Neural cell (in vitro differentiated cells): ENCODE measurements at regions not wholly inside any gene's neighbourhood (a gene's known extent, or its start where the extent isn't known, plus 50 kb on each side); places are given as distances from the start of the nearest gene placed in this dataset.

Source experiments
- H2AFZ ChIP-seq: fragments of 200-600, 300-800 bp; sonication (generic), shearing (Covaris generic); 2 replicates; pipeline ENCODE4 v1.6.0; 2014; ENCODE audit warnings: low read depth, mild to moderate bottlenecking, antibody characterized with exemption, low read length, moderate library complexity
- H3F3A ChIP-seq: fragments of 200-600 bp; shearing (Covaris generic); 2 replicates; pipeline ENCODE4 v1.6.1; 2016; ENCODE audit warnings: mild to moderate bottlenecking, moderate library complexity, mixed read lengths, antibody characterized with exemption, low read length; ENCODE audit not compliant: insufficient read depth, poor library complexity, severe bottlenecking
- H3K27ac ChIP-seq: fragments of 200-600, 300-800 bp; sonication (generic), shearing (Covaris generic); 2 replicates; pipeline ENCODE4 v1.5.1; 2014; ENCODE audit warnings: mild to moderate bottlenecking, low read length, moderate library complexity
- H3K27me3 ChIP-seq: fragments of 300-800, 200-600 bp; sonication (generic), shearing (Covaris generic); 2 replicates; pipeline ENCODE4 v1.6.0; 2014; ENCODE audit warnings: mild to moderate bottlenecking, low read depth, low read length, moderate library complexity; ENCODE audit not compliant: insufficient read depth
- H3K36me3 ChIP-seq: fragments of 300-800, 200-600 bp; sonication (generic), shearing (Covaris generic); 2 replicates; pipeline ENCODE4 v1.5.1; 2014; ENCODE audit warnings: mild to moderate bottlenecking, antibody characterized with exemption, low read length, moderate library complexity; ENCODE audit not compliant: insufficient read depth
- H3K4me2 ChIP-seq: fragments of 300-800, 200-600 bp; sonication (generic), shearing (Covaris generic); 2 replicates; pipeline ENCODE4 v1.6.0; 2014; ENCODE audit warnings: mild to moderate bottlenecking, low read length
- H3K4me3 ChIP-seq: fragments of 300-800, 200-600 bp; sonication (generic), shearing (Covaris generic); 2 replicates; pipeline ENCODE4 v1.5.1; 2014; ENCODE audit warnings: mild to moderate bottlenecking, low read length, moderate library complexity
- H3K79me2 ChIP-seq: fragments of 200-600 bp; shearing (Covaris generic); replicated peaks from 2 replicates; pipeline ENCODE4 v1.6.0; 2014; ENCODE audit warnings: mild to moderate bottlenecking, low read length, moderate library complexity; ENCODE audit not compliant: insufficient read depth
- H3K9ac ChIP-seq: fragments of 300-800, 200-600 bp; sonication (generic), shearing (Covaris generic); 2 replicates; pipeline ENCODE4 v1.6.1; 2016; ENCODE audit warnings: mild to moderate bottlenecking, low read length, mixed read lengths
- H3K9me2 ChIP-seq: fragments of 200-600 bp; shearing (Covaris generic); 2 replicates; pipeline ENCODE4 v1.6.1; 2016; ENCODE audit warnings: mild to moderate bottlenecking, low read length, mixed read lengths; ENCODE audit not compliant: insufficient read depth
- H3K9me3 ChIP-seq: fragments of 200-600, 300-800 bp; sonication (generic), shearing (Covaris generic); 2 replicates; pipeline ENCODE4 v1.6.1; 2016; ENCODE audit warnings: mild to moderate bottlenecking, mixed run types, low read length, moderate library complexity, mixed read lengths
- H4K20me1 ChIP-seq: fragments of 200-600 bp; shearing (Covaris generic); 2 replicates; pipeline ENCODE4 v1.6.1; 2016; ENCODE audit warnings: mild to moderate bottlenecking, mixed run types; ENCODE audit not compliant: insufficient read depth
- EP300 ChIP-seq: fragments of 450-650 bp; conservative IDR thresholded peaks from 2 replicates; pipeline ENCODE4 v1.6.1; 2014; ENCODE audit warnings: antibody characterized with exemption, mild to moderate bottlenecking, moderate library complexity; ENCODE audit not compliant: poor library complexity, severe bottlenecking
- EZH2 ChIP-seq: fragments of 200-600, 300-800 bp; shearing (Covaris generic), sonication (generic); IDR thresholded peaks from 2 replicates; pipeline ENCODE4 v1.6.1; 2014; ENCODE audit warnings: antibody characterized with exemption, low read length, borderline replicate concordance, mild to moderate bottlenecking; ENCODE audit not compliant: insufficient read depth, poor library complexity, severe bottlenecking
- MXI1 ChIP-seq: fragments of 450-650 bp; conservative IDR thresholded peaks from 2 replicates; pipeline ENCODE4 v1.6.1; 2014; ENCODE audit warnings: antibody characterized with exemption, mild to moderate bottlenecking; ENCODE audit not compliant: poor library complexity, severe bottlenecking
- POLR2AphosphoS5 ChIP-seq: IDR thresholded peaks from 2 replicates; pipeline ENCODE4 v1.6.1; 2012
- RAD21 ChIP-seq: fragments of 450-650 bp; conservative IDR thresholded peaks from 2 replicates; pipeline ENCODE4 v1.6.1; 2014; ENCODE audit warnings: antibody characterized with exemption, mild to moderate bottlenecking, moderate library complexity
- REST ChIP-seq: IDR thresholded peaks from 2 replicates; pipeline ENCODE4 v1.6.1; 2012; ENCODE audit warnings: borderline replicate concordance
- SMC3 ChIP-seq: fragments of 450-650 bp; conservative IDR thresholded peaks from 2 replicates; pipeline ENCODE4 v1.6.1; 2014; ENCODE audit warnings: antibody characterized with exemption, mild to moderate bottlenecking, moderate library complexity; ENCODE audit not compliant: poor library complexity
- TAF1 ChIP-seq: IDR thresholded peaks from 2 replicates; pipeline ENCODE4 v1.6.1; 2012; ENCODE audit warnings: low read depth
- TF ChIP-seq, protein P1 (sequence below): fragments of 450-650 bp; IDR thresholded peaks from 2 replicates; pipeline ENCODE4 v1.5.1; 2014; ENCODE audit warnings: antibody characterized with exemption, mild to moderate bottlenecking, moderate library complexity; ENCODE audit not compliant: poor library complexity, severe bottlenecking

DNA sequence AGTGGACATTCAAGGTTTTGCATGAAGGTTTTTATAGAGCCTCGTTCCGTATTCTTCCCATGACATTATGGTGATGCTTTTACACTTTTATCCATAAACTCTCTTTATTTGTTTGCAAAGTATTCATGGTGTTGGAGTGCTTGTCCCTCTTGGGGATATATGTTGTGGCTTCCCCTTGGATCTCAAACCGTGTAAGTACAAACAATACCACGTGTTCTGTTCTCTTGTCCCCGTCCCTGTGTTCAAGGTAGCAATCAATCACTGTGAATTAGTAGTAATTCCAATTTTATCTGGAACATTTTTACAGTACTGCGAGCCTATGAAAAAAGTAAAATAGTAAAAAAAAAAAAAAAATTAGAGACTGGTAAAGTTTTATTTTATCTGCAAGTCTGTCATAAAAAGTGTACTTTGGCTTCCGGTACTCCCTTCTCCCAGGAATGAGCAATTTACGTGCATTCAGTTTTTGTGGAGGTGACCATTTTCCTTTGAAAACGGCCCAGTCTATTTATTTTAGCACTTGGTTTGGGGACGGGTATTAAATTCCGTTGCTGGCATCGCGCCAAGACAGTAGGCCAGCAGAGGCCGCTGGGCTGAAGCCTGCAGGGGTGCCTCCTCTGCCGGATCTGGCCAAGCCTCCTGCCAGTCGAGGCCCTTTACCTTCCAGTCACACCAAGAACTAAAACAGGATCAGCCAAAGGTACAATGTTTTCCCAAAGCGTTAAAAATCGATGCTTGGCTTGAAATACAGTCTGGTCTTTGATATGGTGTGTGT lies 175.7 kb downstream of the SOCS6 start:
- Histone ChIP-seq H3K9ac (peak overlapping the region; percentile 21), H3K36me3 (no peaks in the 10 kb centered on the region), H3K9me3 (no peaks in the 10 kb centered on the region), H4K20me1 (no peaks in the 10 kb centered on the region), H3F3A (no peaks in the 10 kb centered on the region), H3K4me3 (peak overlapping the region; percentile 58), H3K79me2 (no peaks in the 10 kb centered on the region), H3K9me2 (no peaks in the 10 kb centered on the region), H3K27me3 (no peaks in the 10 kb centered on the region), H3K27ac (no peak overlapping the region), H3K4me2 (no peak overlapping the region), H2AFZ (no peak overlapping the region)
- TF ChIP-seq RAD21, result no peak
- TF ChIP-seq SMC3, result peak; percentile 30
- TF ChIP-seq, protein P1, sequence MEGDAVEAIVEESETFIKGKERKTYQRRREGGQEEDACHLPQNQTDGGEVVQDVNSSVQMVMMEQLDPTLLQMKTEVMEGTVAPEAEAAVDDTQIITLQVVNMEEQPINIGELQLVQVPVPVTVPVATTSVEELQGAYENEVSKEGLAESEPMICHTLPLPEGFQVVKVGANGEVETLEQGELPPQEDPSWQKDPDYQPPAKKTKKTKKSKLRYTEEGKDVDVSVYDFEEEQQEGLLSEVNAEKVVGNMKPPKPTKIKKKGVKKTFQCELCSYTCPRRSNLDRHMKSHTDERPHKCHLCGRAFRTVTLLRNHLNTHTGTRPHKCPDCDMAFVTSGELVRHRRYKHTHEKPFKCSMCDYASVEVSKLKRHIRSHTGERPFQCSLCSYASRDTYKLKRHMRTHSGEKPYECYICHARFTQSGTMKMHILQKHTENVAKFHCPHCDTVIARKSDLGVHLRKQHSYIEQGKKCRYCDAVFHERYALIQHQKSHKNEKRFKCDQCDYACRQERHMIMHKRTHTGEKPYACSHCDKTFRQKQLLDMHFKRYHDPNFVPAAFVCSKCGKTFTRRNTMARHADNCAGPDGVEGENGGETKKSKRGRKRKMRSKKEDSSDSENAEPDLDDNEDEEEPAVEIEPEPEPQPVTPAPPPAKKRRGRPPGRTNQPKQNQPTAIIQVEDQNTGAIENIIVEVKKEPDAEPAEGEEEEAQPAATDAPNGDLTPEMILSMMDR, result peak; percentile 56

DNA sequence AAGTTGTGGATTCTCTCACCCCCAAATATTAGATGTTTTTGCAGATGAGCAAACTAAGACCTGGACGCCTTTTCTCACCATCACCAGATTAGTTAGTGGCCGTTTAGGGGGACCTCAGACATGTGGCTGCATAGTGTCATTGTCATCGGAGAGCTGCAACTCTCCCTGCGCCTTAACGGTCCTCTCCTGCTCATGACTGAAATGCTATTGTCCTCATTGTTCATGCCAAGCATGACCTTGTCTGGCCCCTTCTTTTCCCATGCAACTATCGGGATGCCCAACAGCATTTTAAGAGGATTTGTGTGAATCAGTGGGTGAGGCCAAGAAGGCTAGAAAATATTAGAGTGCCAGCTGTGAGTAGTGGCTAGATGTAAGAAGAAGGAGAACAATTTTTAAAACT lies 174.2 kb downstream of the SOCS6 start:
- Histone ChIP-seq H3K36me3 (no peaks in the 10 kb centered on the region), H3K9me2 (no peaks in the 10 kb centered on the region), H3K4me3 (no peak overlapping the region), H3K4me2 (no peak overlapping the region), H2AFZ (no peak overlapping the region), H4K20me1 (no peaks in the 10 kb centered on the region), H3F3A (no peaks in the 10 kb centered on the region), H3K9ac (no peak overlapping the region), H3K27ac (no peak overlapping the region), H3K79me2 (no peaks in the 10 kb centered on the region), H3K27me3 (no peaks in the 10 kb centered on the region), H3K9me3 (no peaks in the 10 kb centered on the region)
- TF ChIP-seq, protein P1, result no peak
- TF ChIP-seq MXI1 (no peak), TAF1 (no peak), EZH2 (no peak), REST (no peak), POLR2AphosphoS5 (no peak), EP300 (no peak), SMC3 (no peak), RAD21 (no peak)
